Heart right ventricle (tissue), 16 donors: ENCODE measurements at regions not wholly inside any gene's neighbourhood (a gene's known extent, or its start where the extent isn't known, plus 50 kb on each side); places are given as distances from the start of the nearest gene placed in this dataset.

Experiments used
- ATAC-seq, 8 donors: fragments of 200-7000 bp; cut with Tn5 transposase; one replicate each; pipeline ENCODE4 v1.9.1; 2020; ENCODE audit warnings: mild to moderate bottlenecking in 8 of 8, moderate library complexity in 8 of 8, moderate number of reproducible peaks in 1 of 8
- DNase-seq, 2 donors: peaks; one replicate each; pipeline ENCODE4 v3.0.0-alpha.2; 2020
- H3K27ac ChIP-seq, 10 donors: fragments of 200-600 bp; sonication (generic) in 2 of 10; one replicate each; pipeline versions ENCODE4 v1.5.0 to v1.8.0; 2020 to 2022; ENCODE audit warnings: mild to moderate bottlenecking in 3 of 10
- H3K27me3 ChIP-seq, 7 donors: fragments of 200-600 bp; one replicate each; pipeline ENCODE4 v1.8.0; 2021 to 2022; ENCODE audit warnings: mild to moderate bottlenecking in 2 of 7
- H3K36me3 ChIP-seq, 9 donors: fragments of 200-600 bp; sonication (generic) in 1 of 9; one replicate each; pipeline versions ENCODE4 v1.5.0 to v1.8.0; 2020 to 2022; ENCODE audit warnings: mild to moderate bottlenecking in 2 of 9
- H3K4me1 ChIP-seq, 9 donors: fragments of 200-600 bp; sonication (generic) in 1 of 9; one replicate each; pipeline versions ENCODE4 v1.5.0 to v1.8.0; 2020 to 2022; ENCODE audit warnings: mild to moderate bottlenecking in 4 of 9
- H3K4me3 ChIP-seq, 10 donors: fragments of 200-600 bp; sonication (generic) in 2 of 10; one replicate each; pipeline versions ENCODE4 v1.5.0 to v1.8.0; 2020 to 2022; ENCODE audit warnings: mild to moderate bottlenecking in 7 of 10, moderate library complexity in 2 of 10
- H3K9me3 ChIP-seq, 11 donors: fragments of 200-600 bp in 10 of 11; sonication (generic) in 2 of 11; one replicate each; pipeline versions ENCODE4 v1.5.0 to v1.8.0; 2013 to 2022; ENCODE audit warnings: mild to moderate bottlenecking in 2 of 11, control low read depth in 1 of 11, moderate library complexity in 1 of 11
- WGBS, 2 donors: extraction: QIAGEN DNeasy Blood & Tissue Kit; methylation state at CpG; one replicate each; pipeline ENCODE4 v1.1.7; 2013; ENCODE audit warnings: inconsistent platforms in 1 of 2; 5-methylcytosine and 5-hydroxymethylcytosine counted together
- intact Hi-C, 10 donors: fragments of 100-400 bp; cut with DNase I; formaldehyde crosslinking; loops; one replicate each; pipeline versions ENCODE4 v1.11.1 to v1.14.2; 2022
- TF ChIP-seq, protein P1 (sequence below), 9 donors: fragments of 200-600 bp; sonication (generic) in 2 of 9; IDR thresholded peaks; one replicate each; pipeline versions ENCODE4 v1.5.0 to v1.8.0; 2021 to 2022; ENCODE audit warnings: antibody characterized with exemption in 9 of 9, mild to moderate bottlenecking in 5 of 9, moderate library complexity in 1 of 9
- donor health status: Arrhythmogenic right ventricular cardiomyopathy.
- donor health status: ischemic (EF 13 %, LVEDD 7.1; RV severe dilation, severe dysfunction).
- donor health status: healthy with polysubstance abuse.
- donor health status: DM: no; HTN: yes; CAD: no.
- donor health status: DM: no; HTN: no; CAD: no.
- donor health status: ischemic (EF 25% LVEDD 6.9; RV normal size, moderate dysfunction).
- donor health status: ischemic (EF 25% LVEDD 5.7; RV mildly dilated, moderate dysfunction).
- donor health status: healthy.
- donor health status: DM: yes; HTN: yes; CAD: no.
- donor health status: Ischemic cardiomyopathy.
- donor health status: ischemic (EF 35%, LVEDD 5.7; RV mildly dilated, moderate dysfunction).
- donor health status: nonischemic (EF 11% LVEDD 7.7; RV severe dilation, severe dysfunction).
- donor health status: DM: yes; HTN: yes; CAD: no.
- donor health status: PGD.
- donor health status: ischemic (EF 29% LVEDD 5.4; RV normal size, mild dysfunction).
- donor health status: nonischemic (EF 23%, LVEDD 6.1; RV moderate dilation, normal function).

- no peaks in the 10 kb centered on the region for H3K36me3 ChIP-seq
- ATAC-seq, result no peak
- H3K9me3 ChIP-seq, result peaks cover 0 to 16% (median 0%) of the 10 kb centered on the region in 11 donors
- no peak overlapping the region for H3K4me3 ChIP-seq
- no peak for DNase-seq
- H3K4me1 ChIP-seq, result no peaks in the 10 kb centered on the region
- H3K27me3 ChIP-seq, result no peaks in the 10 kb centered on the region
- WGBS, 2 donors, result 90 to 92% methylated on average over 6 of the region's 6 CpGs
- TF ChIP-seq, protein P1, sequence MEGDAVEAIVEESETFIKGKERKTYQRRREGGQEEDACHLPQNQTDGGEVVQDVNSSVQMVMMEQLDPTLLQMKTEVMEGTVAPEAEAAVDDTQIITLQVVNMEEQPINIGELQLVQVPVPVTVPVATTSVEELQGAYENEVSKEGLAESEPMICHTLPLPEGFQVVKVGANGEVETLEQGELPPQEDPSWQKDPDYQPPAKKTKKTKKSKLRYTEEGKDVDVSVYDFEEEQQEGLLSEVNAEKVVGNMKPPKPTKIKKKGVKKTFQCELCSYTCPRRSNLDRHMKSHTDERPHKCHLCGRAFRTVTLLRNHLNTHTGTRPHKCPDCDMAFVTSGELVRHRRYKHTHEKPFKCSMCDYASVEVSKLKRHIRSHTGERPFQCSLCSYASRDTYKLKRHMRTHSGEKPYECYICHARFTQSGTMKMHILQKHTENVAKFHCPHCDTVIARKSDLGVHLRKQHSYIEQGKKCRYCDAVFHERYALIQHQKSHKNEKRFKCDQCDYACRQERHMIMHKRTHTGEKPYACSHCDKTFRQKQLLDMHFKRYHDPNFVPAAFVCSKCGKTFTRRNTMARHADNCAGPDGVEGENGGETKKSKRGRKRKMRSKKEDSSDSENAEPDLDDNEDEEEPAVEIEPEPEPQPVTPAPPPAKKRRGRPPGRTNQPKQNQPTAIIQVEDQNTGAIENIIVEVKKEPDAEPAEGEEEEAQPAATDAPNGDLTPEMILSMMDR (IDR thresholded peaks at IDR 0.05), result no peak
- H3K27ac ChIP-seq, result no peak overlapping the region
- intact Hi-C loops, result no loop called here
These were observed 1040.1 kb downstream of the MAT2B start for GRCh38 chr5:164545507-164545906.

GRCh38 chr5:164553851-164554250 is 1048.4 kb downstream of the MAT2B start:
- intact Hi-C loops, result no loop called here
- no peaks in the 10 kb centered on the region for H3K36me3 ChIP-seq
- TF ChIP-seq, protein P1 (IDR thresholded peaks at IDR 0.05), result no peak
- no peaks in the 10 kb centered on the region for H3K27me3 ChIP-seq
- H3K4me1 ChIP-seq, result no peaks in the 10 kb centered on the region
- DNase-seq (no peak), ATAC-seq (no peak)
- H3K4me3 ChIP-seq, result no peak overlapping the region
- no peak overlapping the region for H3K27ac ChIP-seq
- no peaks in the 10 kb centered on the region for H3K9me3 ChIP-seq
- 54 to 67% methylated on average over 3 of the region's 3 CpGs for WGBS, 2 donors

DNA sequence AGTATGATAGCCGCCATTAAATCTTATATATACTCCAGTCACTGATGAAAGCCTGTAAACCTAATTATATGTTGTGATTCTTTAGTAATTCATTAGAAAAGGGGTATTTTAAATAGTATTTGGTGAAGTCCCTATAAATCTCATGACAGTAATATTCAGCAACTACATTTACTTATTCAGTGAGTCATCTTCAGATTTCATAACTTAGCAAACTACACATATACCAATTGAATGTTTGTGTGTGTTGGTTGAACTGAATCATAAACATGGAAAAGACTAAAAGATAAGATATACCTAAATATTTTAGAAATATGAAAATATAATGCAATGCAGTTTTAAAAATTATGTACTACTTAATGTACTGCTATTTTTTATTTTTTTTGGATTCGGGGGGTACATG is 1050.4 kb downstream of the MAT2B start:
- H3K4me1 ChIP-seq, result no peaks in the 10 kb centered on the region
- no peaks in the 10 kb centered on the region for H3K27me3 ChIP-seq
- no peak overlapping the region for H3K27ac ChIP-seq
- WGBS, 2 donors, result 86 to 87% methylated on average over 2 of the region's 2 CpGs
- DNase-seq, result no peak
- no peak for ATAC-seq
- H3K9me3 ChIP-seq, result no peaks in the 10 kb centered on the region
- TF ChIP-seq, protein P1 (IDR thresholded peaks at IDR 0.05), result no peak
- H3K4me3 ChIP-seq, result no peak overlapping the region
- intact Hi-C loops, result no loop called here
- H3K36me3 ChIP-seq, result no peaks in the 10 kb centered on the region

GRCh38 chr5:164560216-164560615 is 1054.8 kb downstream of the MAT2B start:
- ATAC-seq (no peak), DNase-seq (no peak)
- intact Hi-C loops, result no loop called here
- no peak overlapping the region for H3K27ac ChIP-seq
- no peaks in the 10 kb centered on the region for H3K4me1 ChIP-seq
- 63 to 65% methylated on average over 4 of the region's 4 CpGs for WGBS, 2 donors
- TF ChIP-seq, protein P1 (IDR thresholded peaks at IDR 0.05), result no peak
- H3K27me3 ChIP-seq, result no peaks in the 10 kb centered on the region
- no peak overlapping the region for H3K4me3 ChIP-seq
- no peaks in the 10 kb centered on the region for H3K36me3 ChIP-seq
- H3K9me3 ChIP-seq, result no peaks in the 10 kb centered on the region
